ENCODE measurements at regions not wholly inside any gene's neighbourhood (a gene's known extent, or its start where the extent isn't known, plus 50 kb on each side); places are given as distances from the start of the nearest gene placed in this dataset.

DNA sequence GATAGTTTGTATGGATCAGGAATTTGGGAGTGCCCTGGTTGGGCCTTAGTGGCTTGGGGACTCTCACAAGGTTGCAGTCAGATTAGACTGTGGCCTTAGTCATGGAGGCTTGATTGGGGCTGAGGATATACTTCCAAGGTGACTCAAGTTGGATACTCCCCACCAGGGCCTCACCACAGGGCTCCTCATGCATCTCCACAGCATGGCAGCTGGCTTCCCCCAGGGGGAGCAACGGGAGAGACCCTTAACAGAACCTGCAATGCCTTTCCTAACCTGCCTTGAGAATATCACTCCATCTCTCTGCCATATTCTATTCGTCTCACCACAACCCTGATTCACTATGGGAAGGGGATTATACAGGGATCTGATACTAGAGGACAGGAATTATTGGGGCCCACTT lies 161.9 kb downstream of the RELL1 start:
- TF ChIP-seq EZH2 (IDR thresholded peaks at IDR 0.05; ENCODE audit: insufficient read depth, poor library complexity, severe bottlenecking): no peak
- TF ChIP-seq EZH2phosphoT487 (IDR thresholded peaks at IDR 0.05; ENCODE audit: insufficient read depth, low read depth): no peak
- Histone ChIP-seq H3K4me2 (ENCODE audit: unreplicated experiment) (no peak overlapping the region), H3K9me2 (ENCODE audit: insufficient read depth) (no peaks in the 10 kb centered on the region), H3F3A (ENCODE audit: insufficient read depth) (no peaks in the 10 kb centered on the region), H3K27ac (no peak overlapping the region), H4K20me1 (ENCODE audit: insufficient read depth) (no peaks in the 10 kb centered on the region), H3K36me3 (ENCODE audit: low read depth) (no peaks in the 10 kb centered on the region), H3K9ac (no peak overlapping the region), H2AFZ (no peak overlapping the region), H3K27me3 (replicated peaks; ENCODE audit: insufficient read depth) (no peaks in the 10 kb centered on the region), H3K4me3 (no peak overlapping the region), H3K79me2 (ENCODE audit: insufficient read depth) (no peaks in the 10 kb centered on the region), H3K9me3 (ENCODE audit: low read depth) (no peaks in the 10 kb centered on the region), H3K4me1 (ENCODE audit: insufficient read depth) (no peaks in the 10 kb centered on the region)
- WGBS, 2 experiments (ENCODE audit: low coverage in 1 of 2, low lambda C conversion rate in 2 of 2, missing lambda C conversion rate in 2 of 2): 32 to 38% methylated on average over 2 of the region's 2 CpGs
- in situ Hi-C loops (cut with MboI): no loop called here
- no peak for DNase-seq

DNA sequence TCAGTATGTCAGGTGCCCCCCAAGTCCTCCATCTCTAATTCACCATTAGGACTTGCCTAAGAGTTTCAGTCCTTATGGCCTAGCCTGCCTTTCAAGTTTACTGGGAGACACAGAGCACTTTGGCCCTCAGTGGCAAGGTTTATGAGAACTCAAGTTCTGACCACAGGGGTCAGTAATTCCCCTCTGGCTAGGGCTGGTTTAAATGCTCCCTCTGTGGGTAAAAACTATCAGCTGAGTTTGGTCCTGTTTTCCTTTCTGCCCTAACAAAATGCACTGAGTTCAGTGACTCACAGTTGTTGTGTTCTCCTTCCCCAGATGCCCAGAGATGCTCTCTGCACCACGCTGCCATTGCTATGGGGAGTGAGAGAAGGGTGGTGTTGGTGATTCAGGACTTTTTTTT lies 163.2 kb downstream of the RELL1 start:
- Histone ChIP-seq H3K4me2 (ENCODE audit: unreplicated experiment) (no peak overlapping the region), H3K4me3 (no peak overlapping the region), H3F3A (ENCODE audit: insufficient read depth) (no peaks in the 10 kb centered on the region), H3K9me2 (ENCODE audit: insufficient read depth) (no peaks in the 10 kb centered on the region), H3K4me1 (ENCODE audit: insufficient read depth) (no peaks in the 10 kb centered on the region), H3K9ac (no peak overlapping the region), H3K79me2 (ENCODE audit: insufficient read depth) (no peaks in the 10 kb centered on the region), H2AFZ (no peak overlapping the region), H3K36me3 (ENCODE audit: low read depth) (no peaks in the 10 kb centered on the region), H3K27me3 (replicated peaks; ENCODE audit: insufficient read depth) (no peaks in the 10 kb centered on the region), H3K9me3 (ENCODE audit: low read depth) (no peaks in the 10 kb centered on the region), H3K27ac (no peak overlapping the region), H4K20me1 (ENCODE audit: insufficient read depth) (no peaks in the 10 kb centered on the region)
- TF ChIP-seq EZH2 (IDR thresholded peaks at IDR 0.05; ENCODE audit: insufficient read depth, poor library complexity, severe bottlenecking): no peak
- no peak for TF ChIP-seq EZH2phosphoT487 (IDR thresholded peaks at IDR 0.05; ENCODE audit: insufficient read depth, low read depth)
- 14 to 18% methylated on average over 1 of the region's 1 CpG for WGBS, 2 experiments (ENCODE audit: low coverage in 1 of 2, low lambda C conversion rate in 2 of 2, missing lambda C conversion rate in 2 of 2)
- in situ Hi-C loops (cut with MboI): no loop called here
- DNase-seq: peak; percentile 5

DNA sequence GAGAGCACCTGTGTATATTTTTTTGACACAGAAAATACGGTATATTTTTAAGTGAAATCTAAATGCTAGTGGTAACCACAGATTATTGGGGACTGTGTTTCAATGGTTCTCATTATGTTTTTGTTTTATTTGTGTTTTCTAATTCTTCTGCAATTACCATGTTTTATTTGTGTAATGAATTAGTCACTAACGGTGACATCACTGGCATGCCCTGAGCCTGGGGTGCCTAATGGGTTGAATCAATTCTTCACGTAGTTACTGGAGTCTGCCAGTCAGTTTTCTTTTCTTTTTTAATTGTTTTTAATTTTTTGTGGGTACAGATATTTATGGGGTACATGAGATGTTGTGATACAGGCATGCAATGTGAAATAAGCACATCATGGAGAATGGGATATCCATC lies 168.8 kb downstream of the RELL1 start:
- 51 to 66% methylated on average over 3 of the region's 3 CpGs for WGBS, 2 experiments (ENCODE audit: low coverage in 1 of 2, low lambda C conversion rate in 2 of 2, missing lambda C conversion rate in 2 of 2)
- peak; percentile 16 for DNase-seq
- Histone ChIP-seq H3K4me2 (ENCODE audit: unreplicated experiment) (no peak overlapping the region), H3F3A (ENCODE audit: insufficient read depth) (peaks cover 3% of the 10 kb centered on the region; the same call in 1 of the 2 replicates), H4K20me1 (ENCODE audit: insufficient read depth) (no peaks in the 10 kb centered on the region), H3K36me3 (ENCODE audit: low read depth) (no peaks in the 10 kb centered on the region), H2AFZ (no peak overlapping the region), H3K27ac (no peak overlapping the region), H3K4me1 (ENCODE audit: insufficient read depth) (0 out of 2 replicates have a peak, but pooled peaks cover 5% of the 10 kb centered on the region), H3K9ac (no peak overlapping the region), H3K4me3 (no peak overlapping the region), H3K9me2 (ENCODE audit: insufficient read depth) (no peaks in the 10 kb centered on the region), H3K79me2 (ENCODE audit: insufficient read depth) (no peaks in the 10 kb centered on the region), H3K9me3 (ENCODE audit: low read depth) (no peaks in the 10 kb centered on the region), H3K27me3 (replicated peaks; ENCODE audit: insufficient read depth) (no peaks in the 10 kb centered on the region)
- TF ChIP-seq EZH2phosphoT487 (IDR thresholded peaks at IDR 0.05; ENCODE audit: insufficient read depth, low read depth) (no peak), EZH2 (IDR thresholded peaks at IDR 0.05; ENCODE audit: insufficient read depth, poor library complexity, severe bottlenecking) (no peak)
- in situ Hi-C loops (cut with MboI): no loop called here

DNA sequence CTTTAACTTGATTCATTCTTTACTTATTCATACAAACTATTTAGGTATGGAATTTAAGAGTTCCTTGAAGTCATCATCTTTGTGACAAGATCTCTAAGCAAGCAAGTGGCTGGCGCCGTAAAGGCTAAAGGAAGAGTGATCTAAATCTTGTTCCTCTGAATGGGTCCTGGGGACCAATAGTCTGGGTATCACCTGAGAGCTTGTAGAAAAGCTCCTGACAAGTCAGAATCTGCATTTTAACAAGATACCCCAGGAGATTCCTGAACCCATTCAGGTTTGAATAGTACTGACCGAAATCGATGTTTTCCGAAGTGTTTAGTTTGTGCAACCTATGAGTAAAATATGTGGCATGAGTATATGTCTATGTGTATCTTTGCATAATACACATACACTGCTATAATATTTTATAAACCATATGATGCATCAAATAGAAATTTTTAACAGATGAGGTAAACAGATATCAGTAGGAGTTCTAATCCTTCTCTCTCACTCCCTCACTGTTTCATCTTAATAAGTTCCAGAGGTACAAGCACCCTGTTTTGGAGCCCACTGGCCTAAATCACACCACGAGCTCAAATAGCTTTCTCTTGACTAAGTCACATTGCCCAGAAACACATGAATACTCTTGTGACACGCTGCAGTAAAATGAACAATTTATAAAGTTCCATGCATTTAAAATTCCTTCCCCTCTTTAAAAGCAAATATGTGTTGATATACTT lies 170.0 kb downstream of the RELL1 start:
- TF ChIP-seq EZH2 (IDR thresholded peaks at IDR 0.05; ENCODE audit: insufficient read depth, poor library complexity, severe bottlenecking): no peak
- no peak for TF ChIP-seq EZH2phosphoT487 (IDR thresholded peaks at IDR 0.05; ENCODE audit: insufficient read depth, low read depth)
- H3K27me3 ChIP-seq (replicated peaks; ENCODE audit: insufficient read depth): no peaks in the 10 kb centered on the region
- H2AFZ ChIP-seq: no peak overlapping the region
- no peak overlapping the region for H3K4me3 ChIP-seq
- H3K36me3 ChIP-seq (ENCODE audit: low read depth): no peaks in the 10 kb centered on the region
- WGBS, 2 experiments (ENCODE audit: low coverage in 1 of 2, low lambda C conversion rate in 2 of 2, missing lambda C conversion rate in 2 of 2): 28 to 39% methylated on average over 7 of the region's 7 CpGs
- H3K27ac ChIP-seq: no peak overlapping the region
- H3K9me2 ChIP-seq (ENCODE audit: insufficient read depth): no peaks in the 10 kb centered on the region
- no peaks in the 10 kb centered on the region for H3K79me2 ChIP-seq (ENCODE audit: insufficient read depth)
- no peaks in the 10 kb centered on the region for H4K20me1 ChIP-seq (ENCODE audit: insufficient read depth)
- H3K4me2 ChIP-seq (ENCODE audit: unreplicated experiment): peak overlapping the region; percentile 33
- H3F3A ChIP-seq (ENCODE audit: insufficient read depth): peaks cover 3% of the 10 kb centered on the region; the same call in 1 of the 2 replicates
- DNase-seq: peak; percentile 45
- in situ Hi-C loops (cut with MboI): no loop called here
- H3K4me1 ChIP-seq (ENCODE audit: insufficient read depth): 0 out of 2 replicates have a peak, but pooled peaks cover 5% of the 10 kb centered on the region
- H3K9me3 ChIP-seq (ENCODE audit: low read depth): no peaks in the 10 kb centered on the region
- H3K9ac ChIP-seq: no peak overlapping the region

All from GM23248 (cell line).